ENCODE measurements at regions not wholly inside any gene's neighbourhood (a gene's known extent, or its start where the extent isn't known, plus 50 kb on each side); places are given as distances from the start of the nearest gene placed in this dataset.

DNA sequence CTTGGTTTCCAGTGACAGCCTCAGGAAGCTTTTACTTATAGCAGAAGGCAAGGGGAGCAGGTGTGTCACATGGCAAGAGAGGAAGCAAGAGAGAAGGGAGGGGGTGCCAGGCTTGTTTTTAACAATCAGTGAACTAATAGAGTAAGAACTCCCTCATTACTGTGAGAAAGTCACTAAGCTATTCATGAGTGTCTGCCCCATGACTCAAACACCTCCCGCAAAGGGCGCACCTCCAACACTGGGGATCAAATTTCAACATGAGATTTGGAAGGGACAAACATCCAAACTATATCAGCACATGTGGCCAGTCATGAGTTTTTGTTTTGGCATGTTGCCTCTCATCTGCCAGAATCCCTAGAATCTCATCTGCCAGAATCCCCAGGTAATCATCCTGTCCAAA is 183.5 kb upstream of the C1QTNF7 start:
- H3K36me3 ChIP-seq = no peaks in the 10 kb centered on the region
- WGBS, 2 donors = 94 to 96% methylated on average over 2 of the region's 2 CpGs
- no peak for TF ChIP-seq CTCF (IDR thresholded peaks at IDR 0.05)
- H3K27me3 ChIP-seq = no peaks in the 10 kb centered on the region
- DNase-seq (no peak), ATAC-seq (no peak)
- H3K4me1 ChIP-seq = peaks cover 0 to 16% (median 0%) of the 10 kb centered on the region in 9 donors
- H3K27ac ChIP-seq = no peak overlapping the region
- intact Hi-C loops (cut with DNase I) = loop anchor here in 2 of 10 donors (2.0 to 5.0 kb wide), 2 partner anchors 44 to 153 kb away; no protein-coding TSS in a partner anchor
- H3K4me3 ChIP-seq = no peak overlapping the region
- H3K9me3 ChIP-seq = no peaks in the 10 kb centered on the region

DNA sequence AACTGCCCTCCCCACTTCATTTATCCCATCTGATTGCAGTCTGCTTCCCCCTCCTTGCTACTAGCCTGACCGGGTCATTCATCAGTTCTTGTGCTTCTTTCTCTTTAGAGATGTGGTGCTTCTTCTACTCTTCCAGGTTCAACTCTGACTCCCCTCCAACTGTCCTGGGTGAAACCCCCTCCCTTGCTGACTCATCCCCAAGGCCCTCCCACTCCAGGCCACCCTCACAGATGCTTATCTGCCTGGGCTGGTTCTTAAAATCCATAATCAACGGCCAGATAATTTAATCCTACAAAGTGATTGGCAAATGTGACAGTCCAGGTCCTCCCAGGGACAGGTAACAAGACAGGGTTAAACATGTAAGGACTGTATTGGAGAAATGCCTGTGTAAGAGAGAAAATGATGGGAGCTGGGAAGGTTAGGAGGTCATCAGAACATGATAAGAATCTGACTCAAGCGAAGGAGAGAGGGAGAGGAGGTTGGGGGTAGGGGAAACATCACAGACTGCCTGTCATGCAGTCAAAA is 182.8 kb upstream of the C1QTNF7 start:
- Histone ChIP-seq H3K27ac (no peak overlapping the region), H3K4me3 (no peak overlapping the region), H3K4me1 (peaks cover 0 to 14% (median 0%) of the 10 kb centered on the region in 9 donors), H3K27me3 (no peaks in the 10 kb centered on the region), H3K36me3 (no peaks in the 10 kb centered on the region), H3K9me3 (no peaks in the 10 kb centered on the region)
- no peak for ATAC-seq
- DNase-seq = no peak
- intact Hi-C loops (cut with DNase I) = loop anchor here in 1 of 10 donors (2.0 kb wide), 1 partner anchor 44 kb away; no protein-coding TSS in a partner anchor
- 72 to 73% methylated on average over 3 of the region's 3 CpGs for WGBS, 2 donors
- TF ChIP-seq CTCF (IDR thresholded peaks at IDR 0.05) = no peak

- WGBS, 2 donors = 34 to 52% methylated on average over 3 of the region's 3 CpGs
- TF ChIP-seq CTCF (IDR thresholded peaks at IDR 0.05) = no peak
- H3K4me1 ChIP-seq = peaks cover 0 to 22% (median 0%) of the 10 kb centered on the region in 9 donors
- DNase-seq = peak; percentile 32 to 57
- peak overlapping the region in 1 of 10 donors; percentile 36 for H3K27ac ChIP-seq
- H3K27me3 ChIP-seq = no peaks in the 10 kb centered on the region
- peak; percentile 73 to 85 (median 82) for ATAC-seq
- no peaks in the 10 kb centered on the region for H3K36me3 ChIP-seq
- intact Hi-C loops (cut with DNase I) = loop anchor here in 2 of 10 donors (1.0 to 5.0 kb wide), 3 partner anchors 129 to 202 kb away; no protein-coding TSS in a partner anchor
- no peaks in the 10 kb centered on the region for H3K9me3 ChIP-seq
- no peak overlapping the region for H3K4me3 ChIP-seq
Measured at GRCh38 chr4:15250021-15250441, 177.8 kb upstream of the C1QTNF7 start.

DNA sequence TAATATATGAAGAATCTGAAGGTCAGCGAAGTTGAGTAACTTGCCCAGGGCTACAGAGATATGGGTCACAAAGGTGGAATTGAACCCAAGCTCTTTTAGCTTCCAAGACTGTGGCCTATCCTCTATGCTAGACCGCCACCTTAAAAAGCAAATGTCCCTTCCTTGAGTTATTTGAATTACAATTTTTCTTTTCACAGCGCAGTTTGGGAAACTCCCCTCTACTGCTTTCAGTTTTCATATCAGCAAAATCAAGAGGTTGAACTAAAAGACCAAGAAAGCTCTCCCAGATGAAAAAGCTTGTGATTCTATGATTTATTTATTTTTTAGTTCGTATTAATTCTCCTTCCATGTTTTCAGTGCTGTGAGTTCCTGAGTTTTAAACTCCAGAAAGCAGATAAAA is 174.5 kb upstream of the C1QTNF7 start:
- Histone ChIP-seq H3K4me1 (peaks cover 0 to 23% (median 0%) of the 10 kb centered on the region in 9 donors), H3K36me3 (no peaks in the 10 kb centered on the region), H3K27ac (no peak overlapping the region), H3K9me3 (no peaks in the 10 kb centered on the region), H3K4me3 (no peak overlapping the region), H3K27me3 (no peaks in the 10 kb centered on the region)
- intact Hi-C loops (cut with DNase I) = loop anchor here in 1 of 10 donors (5.0 kb wide), 1 partner anchor 134 kb away; no protein-coding TSS in a partner anchor
- DNase-seq = no peak
- TF ChIP-seq CTCF (IDR thresholded peaks at IDR 0.05) = no peak
- WGBS, 2 donors = 87 to 94% methylated on average over 4 of the region's 4 CpGs
- no peak for ATAC-seq
